ES-I3 (cell line): ENCODE measurements at regions not wholly inside any gene's neighbourhood (a gene's known extent, or its start where the extent isn't known, plus 50 kb on each side); places are given as distances from the start of the nearest gene placed in this dataset.

Experiments used
- H3K36me3 ChIP-seq: 2 replicates; pipeline ENCODE4 v1.6.1; 2013; ENCODE audit warnings: mild to moderate bottlenecking, low read length, control low read depth, moderate library complexity; ENCODE audit not compliant: insufficient read depth
- H3K4me1 ChIP-seq: 2 replicates; pipeline ENCODE4 v1.6.1; 2013; ENCODE audit warnings: mild to moderate bottlenecking, control low read depth, low read length; ENCODE audit not compliant: insufficient read depth
- H3K9ac ChIP-seq: 2 replicates; pipeline ENCODE4 v1.6.1; 2013; ENCODE audit warnings: low read depth, mild to moderate bottlenecking, low read length, moderate library complexity
- H3K9me3 ChIP-seq: 2 replicates; pipeline ENCODE4 v1.6.1; 2013; ENCODE audit warnings: mild to moderate bottlenecking, low read length, moderate library complexity; ENCODE audit not compliant: control insufficient read depth, insufficient read depth

GRCh38 chr9:36728651-36729520 is 156.2 kb downstream of the MELK start:
- Histone ChIP-seq H3K9ac (no peak overlapping the region), H3K9me3 (peaks cover 3% of the 10 kb centered on the region; the same call in 1 of the 2 replicates), H3K4me1 (peaks cover 12% of the 10 kb centered on the region; the same call in 1 of the 2 replicates), H3K36me3 (no peaks in the 10 kb centered on the region)

GRCh38 chr9:36729906-36730305 is 157.2 kb downstream of the MELK start:
- Histone ChIP-seq H3K9me3 (peaks cover 3% of the 10 kb centered on the region; the same call in 1 of the 2 replicates), H3K4me1 (peaks cover 12% of the 10 kb centered on the region; the same call in 1 of the 2 replicates)

GRCh38 chr9:36730414-36730813 is 157.7 kb downstream of the MELK start:
- peaks cover 12% of the 10 kb centered on the region; the same call in 1 of the 2 replicates for H3K4me1 ChIP-seq
- H3K36me3 ChIP-seq: no peaks in the 10 kb centered on the region
- H3K9me3 ChIP-seq: peaks cover 3% of the 10 kb centered on the region; the same call in 1 of the 2 replicates
- no peak overlapping the region for H3K9ac ChIP-seq

More at GRCh38 chr9:36729906-36730305, 157.2 kb downstream of the MELK start:
- Histone ChIP-seq H3K36me3 (no peaks in the 10 kb centered on the region), H3K9ac (no peak overlapping the region)

GRCh38 chr9:36731068-36731956 is 158.6 kb downstream of the MELK start:
- peaks cover 3% of the 10 kb centered on the region; the same call in 1 of the 2 replicates for H3K9me3 ChIP-seq
- peaks cover 3% of the 10 kb centered on the region; the same call in 1 of the 2 replicates for H3K4me1 ChIP-seq
- no peaks in the 10 kb centered on the region for H3K36me3 ChIP-seq
- no peak overlapping the region for H3K9ac ChIP-seq

GRCh38 chr9:36734737-36735136 is 162.0 kb downstream of the MELK start:
- H3K9ac ChIP-seq: no peak overlapping the region
- peaks cover 3% of the 10 kb centered on the region; the same call in 1 of the 2 replicates for H3K9me3 ChIP-seq
- H3K36me3 ChIP-seq: no peaks in the 10 kb centered on the region
- H3K4me1 ChIP-seq: no peaks in the 10 kb centered on the region; the same call in 1 of the 2 replicates

- no peaks in the 10 kb centered on the region for H3K36me3 ChIP-seq
- no peaks in the 10 kb centered on the region; the same call in 1 of the 2 replicates for H3K4me1 ChIP-seq
- H3K9me3 ChIP-seq: no peaks in the 10 kb centered on the region
- H3K9ac ChIP-seq: no peak overlapping the region
Observed at GRCh38 chr9:36736648-36737047, 164.0 kb downstream of the MELK start.

- H3K9ac ChIP-seq: no peak overlapping the region
- no peaks in the 10 kb centered on the region for H3K36me3 ChIP-seq
- no peaks in the 10 kb centered on the region for H3K9me3 ChIP-seq
- H3K4me1 ChIP-seq: no peaks in the 10 kb centered on the region; the same call in 1 of the 2 replicates
Observed at GRCh38 chr9:36738318-36738976, 165.8 kb downstream of the MELK start.

GRCh38 chr9:36739373-36740116 is 166.8 kb downstream of the MELK start:
- H3K9me3 ChIP-seq: no peaks in the 10 kb centered on the region
- H3K9ac ChIP-seq: peak overlapping the region; percentile 44; the same call in 1 of the 2 replicates
- H3K36me3 ChIP-seq: no peaks in the 10 kb centered on the region
- no peaks in the 10 kb centered on the region; the same call in 1 of the 2 replicates for H3K4me1 ChIP-seq

GRCh38 chr9:36742264-36742663 is 169.6 kb downstream of the MELK start:
- H3K9ac ChIP-seq: no peak overlapping the region
- no peaks in the 10 kb centered on the region for H3K9me3 ChIP-seq
- H3K36me3 ChIP-seq: no peaks in the 10 kb centered on the region
- no peaks in the 10 kb centered on the region; the same call in 1 of the 2 replicates for H3K4me1 ChIP-seq

GRCh38 chr9:36744678-36745077 is 172.0 kb downstream of the MELK start:
- no peaks in the 10 kb centered on the region for H3K36me3 ChIP-seq

GRCh38 chr9:36745977-36746376 is 173.3 kb downstream of the MELK start:
- H3K4me1 ChIP-seq: no peaks in the 10 kb centered on the region
- no peaks in the 10 kb centered on the region for H3K9me3 ChIP-seq
- no peaks in the 10 kb centered on the region for H3K36me3 ChIP-seq
- no peak overlapping the region for H3K9ac ChIP-seq

More at GRCh38 chr9:36744678-36745077, 172.0 kb downstream of the MELK start:
- Histone ChIP-seq H3K9me3 (no peaks in the 10 kb centered on the region), H3K4me1 (no peaks in the 10 kb centered on the region), H3K9ac (no peak overlapping the region)

GRCh38 chr9:36746415-36746814 is 173.7 kb downstream of the MELK start:
- no peaks in the 10 kb centered on the region for H3K4me1 ChIP-seq
- no peak overlapping the region for H3K9ac ChIP-seq
- no peaks in the 10 kb centered on the region for H3K9me3 ChIP-seq
- H3K36me3 ChIP-seq: no peaks in the 10 kb centered on the region

GRCh38 chr9:36748322-36748899 is 175.7 kb downstream of the MELK start:
- no peak overlapping the region for H3K9ac ChIP-seq
- H3K36me3 ChIP-seq: no peaks in the 10 kb centered on the region
- no peaks in the 10 kb centered on the region for H3K4me1 ChIP-seq
- no peaks in the 10 kb centered on the region for H3K9me3 ChIP-seq
